Erythroblast (primary cell): ENCODE measurements at regions not wholly inside any gene's neighbourhood (a gene's known extent, or its start where the extent isn't known, plus 50 kb on each side); places are given as distances from the start of the nearest gene placed in this dataset.

Experiments
- GATA1 ChIP-seq: IDR thresholded peaks from 2 replicates; pipeline ENCODE4 v1.6.1; 2011; ENCODE audit warnings: low read depth, mild to moderate bottlenecking, control low read depth, low read length, moderate library complexity
- POLR2A ChIP-seq: IDR thresholded peaks from 2 replicates; pipeline ENCODE4 v1.6.1; 2011; ENCODE audit warnings: mild to moderate bottlenecking, low read length

- TF ChIP-seq POLR2A (no peak), GATA1 (no peak)
Measured at GRCh38 chr12:38969706-38970105, 64.3 kb upstream of the CPNE8 start.
